ENCODE measurements at regions not wholly inside any gene's neighbourhood (a gene's known extent, or its start where the extent isn't known, plus 50 kb on each side); places are given as distances from the start of the nearest gene placed in this dataset.

DNA sequence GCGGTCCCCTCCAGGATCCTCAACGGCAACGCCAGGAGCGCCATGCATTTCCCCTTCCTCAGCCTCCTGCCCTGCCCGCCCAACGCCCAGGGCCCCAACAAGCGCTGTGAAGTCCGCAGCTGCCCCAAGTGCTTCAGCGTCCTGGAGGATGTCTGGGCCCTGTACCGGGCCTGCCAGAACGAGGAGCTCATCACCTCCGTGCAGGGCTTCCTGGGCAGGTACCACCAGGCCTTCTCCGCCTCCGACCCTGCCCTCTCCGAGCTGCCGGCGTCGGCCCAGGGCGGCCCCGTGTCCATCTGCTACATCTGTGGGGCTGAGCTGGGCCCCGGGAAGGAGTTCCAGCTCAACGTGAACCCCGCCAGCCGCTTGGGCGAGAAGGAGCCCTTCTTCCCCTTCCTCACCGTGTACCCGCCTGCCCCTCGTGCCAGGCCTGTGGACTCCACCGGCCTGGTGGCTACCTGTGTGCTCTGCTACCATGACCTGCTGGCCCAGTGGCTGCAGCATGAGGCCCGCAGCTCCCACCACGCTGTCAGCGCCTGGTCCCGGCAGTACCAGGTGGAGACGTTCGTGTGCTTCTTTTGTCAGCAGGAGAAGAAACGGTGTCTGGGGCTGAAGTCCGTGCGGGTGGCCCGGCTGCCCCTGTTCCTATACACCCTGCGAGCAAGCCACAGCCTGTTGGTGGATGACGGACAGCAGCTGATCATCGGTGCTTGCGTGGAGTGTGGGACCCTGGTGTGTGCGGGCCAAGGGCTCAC, 58.9 kb upstream of the CIBAR2 start:
- in situ Hi-C loops (cut with MboI) = no loop called here
- peak overlapping the region; percentile 87 for H3K4me3 ChIP-seq
- no peaks in the 10 kb centered on the region for H3K36me3 ChIP-seq (ENCODE audit: low read depth)
- peaks cover 60% of the 10 kb centered on the region for H3K79me2 ChIP-seq (ENCODE audit: insufficient read depth)
- TF ChIP-seq EZH2 (IDR thresholded peaks at IDR 0.05; ENCODE audit: insufficient read depth, poor library complexity, severe bottlenecking) = no peak
- TF ChIP-seq EZH2phosphoT487 (IDR thresholded peaks at IDR 0.05; ENCODE audit: insufficient read depth, low read depth) = no peak
- H3K4me1 ChIP-seq (ENCODE audit: insufficient read depth) = peaks cover 29% of the 10 kb centered on the region
- no peak for DNase-seq
- no peaks in the 10 kb centered on the region for H3K27me3 ChIP-seq (replicated peaks; ENCODE audit: insufficient read depth)
- no peaks in the 10 kb centered on the region for H4K20me1 ChIP-seq (ENCODE audit: insufficient read depth)
- H3K4me2 ChIP-seq (ENCODE audit: unreplicated experiment) = peak overlapping the region; percentile 97
- H3K9ac ChIP-seq = peak overlapping the region; percentile 93
- 89 to 90% methylated on average over 38 to 44 of the region's 44 CpGs for WGBS, 2 experiments (ENCODE audit: low coverage in 1 of 2, low lambda C conversion rate in 2 of 2, missing lambda C conversion rate in 2 of 2)
- H3F3A ChIP-seq (ENCODE audit: insufficient read depth) = peaks cover 34% of the 10 kb centered on the region
- H2AFZ ChIP-seq = no peak overlapping the region
- no peaks in the 10 kb centered on the region for H3K9me3 ChIP-seq (ENCODE audit: low read depth)
- H3K9me2 ChIP-seq (ENCODE audit: insufficient read depth) = no peaks in the 10 kb centered on the region
- peak overlapping the region; percentile 98 for H3K27ac ChIP-seq

DNA sequence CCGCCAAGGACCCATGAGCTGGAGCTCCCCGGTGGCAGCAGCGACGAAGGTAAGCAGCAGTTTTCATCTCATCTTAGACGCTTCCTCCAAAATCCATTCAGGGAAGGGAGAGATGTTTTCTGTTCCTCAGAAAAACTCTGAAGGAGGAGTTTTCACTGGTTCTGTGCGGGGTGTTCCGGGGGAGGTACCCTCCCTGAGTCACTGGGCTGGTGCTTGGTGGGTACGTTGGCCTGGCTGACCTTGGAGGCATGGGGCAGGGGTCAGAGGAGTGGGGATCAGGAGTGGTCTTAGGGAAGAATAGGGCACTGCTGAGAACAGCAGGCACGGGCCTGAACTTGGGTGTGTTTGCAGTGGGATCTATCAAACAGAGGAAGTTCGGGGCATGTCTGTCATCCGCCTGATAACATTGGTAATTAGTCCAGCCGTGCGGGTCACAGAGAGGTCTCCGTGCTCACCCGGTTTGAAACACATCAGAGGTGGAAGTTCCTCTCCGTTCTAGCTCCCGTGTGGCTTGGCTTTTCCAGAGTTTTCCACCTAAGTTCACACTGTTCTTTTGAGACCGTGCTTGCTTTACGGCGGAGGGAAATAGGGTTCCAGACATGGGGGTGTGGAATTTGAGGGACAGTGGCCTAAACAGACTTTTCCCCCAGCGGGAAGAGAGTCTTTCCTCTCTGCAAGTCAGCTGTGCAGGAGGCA, 59.6 kb upstream of the CIBAR2 start:
- in situ Hi-C loops (cut with MboI) = no loop called here
- peak overlapping the region; percentile 35; the same call in 1 of the 2 replicates for H2AFZ ChIP-seq
- peak overlapping the region; percentile 93 for H3K9ac ChIP-seq
- H3K4me1 ChIP-seq (ENCODE audit: insufficient read depth) = peaks cover 36% of the 10 kb centered on the region
- no peak for DNase-seq
- H3K79me2 ChIP-seq (ENCODE audit: insufficient read depth) = peaks cover 67% of the 10 kb centered on the region
- WGBS, 2 experiments (ENCODE audit: low coverage in 1 of 2, low lambda C conversion rate in 2 of 2, missing lambda C conversion rate in 2 of 2) = 17% methylated on average over 21 of the region's 21 CpGs
- no peaks in the 10 kb centered on the region for H3K9me2 ChIP-seq (ENCODE audit: insufficient read depth)
- H3K36me3 ChIP-seq (ENCODE audit: low read depth) = no peaks in the 10 kb centered on the region
- H3K9me3 ChIP-seq (ENCODE audit: low read depth) = no peaks in the 10 kb centered on the region
- peak overlapping the region; percentile 87 for H3K4me3 ChIP-seq
- H4K20me1 ChIP-seq (ENCODE audit: insufficient read depth) = no peaks in the 10 kb centered on the region
- peaks cover 34% of the 10 kb centered on the region for H3F3A ChIP-seq (ENCODE audit: insufficient read depth)
- TF ChIP-seq EZH2 (IDR thresholded peaks at IDR 0.05; ENCODE audit: insufficient read depth, poor library complexity, severe bottlenecking) (no peak), EZH2phosphoT487 (IDR thresholded peaks at IDR 0.05; ENCODE audit: insufficient read depth, low read depth) (no peak)
- H3K4me2 ChIP-seq (ENCODE audit: unreplicated experiment) = peak overlapping the region; percentile 97
- H3K27ac ChIP-seq = peak overlapping the region; percentile 98
- H3K27me3 ChIP-seq (replicated peaks; ENCODE audit: insufficient read depth) = no peaks in the 10 kb centered on the region

DNA sequence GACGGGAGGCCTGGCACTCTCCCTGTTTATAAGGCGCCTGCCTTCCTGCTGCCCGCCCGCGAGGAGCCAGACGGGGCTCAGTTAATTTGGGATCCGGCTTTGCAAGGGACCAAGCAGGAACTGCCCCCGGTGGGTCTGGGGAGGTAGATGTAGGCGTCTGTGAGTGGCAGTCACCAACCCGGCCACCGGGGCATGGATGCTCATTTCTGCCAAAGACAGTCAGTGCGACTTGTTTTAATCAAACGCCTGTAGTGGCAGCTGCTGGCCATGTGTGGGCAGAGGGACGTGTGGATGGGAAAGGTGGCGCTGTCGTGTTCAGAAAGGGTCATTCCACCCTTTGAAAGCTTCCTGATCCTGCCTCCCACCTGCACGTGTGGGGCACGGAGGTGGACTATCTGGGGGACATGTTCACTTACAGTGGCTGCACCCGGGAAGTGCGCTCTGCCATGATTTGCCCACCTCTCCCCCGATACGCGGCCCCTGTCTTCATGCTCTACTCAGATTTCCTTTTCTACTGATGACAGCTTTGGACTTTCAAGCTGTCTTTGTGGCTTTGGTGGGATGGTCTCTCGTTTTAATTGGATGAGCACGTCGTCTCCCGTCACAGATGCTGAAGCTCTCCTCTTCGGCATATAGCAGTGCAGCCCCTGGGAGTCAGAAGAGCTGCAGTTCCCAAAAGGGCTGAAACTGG, 60.3 kb upstream of the CIBAR2 start:
- Histone ChIP-seq H3K9me3 (ENCODE audit: low read depth) (no peaks in the 10 kb centered on the region), H3K27ac (peak overlapping the region; percentile 98), H3K4me3 (peak overlapping the region; percentile 87), H3K79me2 (ENCODE audit: insufficient read depth) (peaks cover 74% of the 10 kb centered on the region), H3K9ac (peak overlapping the region; percentile 93), H3K9me2 (ENCODE audit: insufficient read depth) (no peaks in the 10 kb centered on the region), H3K4me1 (ENCODE audit: insufficient read depth) (peaks cover 39% of the 10 kb centered on the region), H3K36me3 (ENCODE audit: low read depth) (no peaks in the 10 kb centered on the region), H3K4me2 (ENCODE audit: unreplicated experiment) (peak overlapping the region; percentile 97), H4K20me1 (ENCODE audit: insufficient read depth) (no peaks in the 10 kb centered on the region), H2AFZ (peak overlapping the region; percentile 35; the same call in 1 of the 2 replicates), H3K27me3 (replicated peaks; ENCODE audit: insufficient read depth) (no peaks in the 10 kb centered on the region), H3F3A (ENCODE audit: insufficient read depth) (peaks cover 34% of the 10 kb centered on the region)
- 5% methylated on average over 28 of the region's 28 CpGs for WGBS, 2 experiments (ENCODE audit: low coverage in 1 of 2, low lambda C conversion rate in 2 of 2, missing lambda C conversion rate in 2 of 2)
- in situ Hi-C loops (cut with MboI) = no loop called here
- DNase-seq = peak; percentile 74
- TF ChIP-seq EZH2phosphoT487 (IDR thresholded peaks at IDR 0.05; ENCODE audit: insufficient read depth, low read depth) = no peak
- TF ChIP-seq EZH2 (IDR thresholded peaks at IDR 0.05; ENCODE audit: insufficient read depth, poor library complexity, severe bottlenecking) = no peak

DNA sequence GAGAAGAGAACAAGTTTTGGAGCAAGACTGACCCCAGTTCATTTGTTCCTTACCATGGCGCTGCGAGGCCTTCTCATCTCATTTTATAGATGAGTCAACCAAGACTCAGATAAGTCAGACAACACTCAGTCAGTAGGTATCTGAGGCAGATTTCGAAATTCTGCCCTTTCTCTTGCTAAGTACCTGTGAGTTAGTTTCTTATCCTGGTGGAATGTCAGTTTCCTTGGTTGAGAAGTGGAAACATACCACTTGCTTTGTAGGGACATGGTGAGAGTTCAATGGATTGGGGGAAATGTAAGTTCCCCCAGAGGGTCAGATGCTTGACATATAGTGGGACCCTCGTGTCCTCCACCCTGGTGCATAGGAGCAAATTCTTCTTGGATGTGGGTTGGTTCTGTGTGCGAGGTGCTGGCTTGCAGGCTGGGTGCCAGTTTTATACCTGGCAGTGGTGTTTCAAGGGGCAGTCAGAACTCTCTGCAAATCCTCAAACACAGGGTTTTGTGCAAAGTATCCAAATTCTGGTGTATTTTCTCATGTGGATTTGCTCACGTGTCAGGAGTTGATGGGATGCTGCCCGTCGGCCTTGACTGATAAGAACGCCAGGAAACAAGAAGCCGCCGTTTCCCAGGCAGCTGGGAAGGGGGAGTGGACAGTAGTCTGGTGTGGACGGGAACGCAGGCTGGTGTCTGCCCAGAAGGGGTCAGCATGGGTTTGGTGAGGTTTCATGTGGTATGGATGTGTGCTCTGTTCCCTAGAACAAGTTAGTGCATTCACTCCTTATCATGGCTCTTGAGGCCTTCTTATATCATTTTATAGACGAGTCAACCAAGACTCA, 61.1 kb upstream of the CIBAR2 start:
- H2AFZ ChIP-seq = no peak overlapping the region
- peak overlapping the region; percentile 97 for H3K4me2 ChIP-seq (ENCODE audit: unreplicated experiment)
- DNase-seq = peak; percentile 98
- no peaks in the 10 kb centered on the region for H3K36me3 ChIP-seq (ENCODE audit: low read depth)
- 56 to 58% methylated on average over 14 of the region's 14 CpGs for WGBS, 2 experiments (ENCODE audit: low coverage in 1 of 2, low lambda C conversion rate in 2 of 2, missing lambda C conversion rate in 2 of 2)
- H3K79me2 ChIP-seq (ENCODE audit: insufficient read depth) = peaks cover 82% of the 10 kb centered on the region
- peaks cover 34% of the 10 kb centered on the region for H3F3A ChIP-seq (ENCODE audit: insufficient read depth)
- H3K4me3 ChIP-seq = peak overlapping the region; percentile 87
- peak overlapping the region; percentile 98 for H3K27ac ChIP-seq
- H4K20me1 ChIP-seq (ENCODE audit: insufficient read depth) = no peaks in the 10 kb centered on the region
- no peaks in the 10 kb centered on the region for H3K9me3 ChIP-seq (ENCODE audit: low read depth)
- no peaks in the 10 kb centered on the region for H3K27me3 ChIP-seq (replicated peaks; ENCODE audit: insufficient read depth)
- in situ Hi-C loops (cut with MboI) = no loop called here
- peaks cover 39% of the 10 kb centered on the region for H3K4me1 ChIP-seq (ENCODE audit: insufficient read depth)
- no peak for TF ChIP-seq EZH2phosphoT487 (IDR thresholded peaks at IDR 0.05; ENCODE audit: insufficient read depth, low read depth)
- TF ChIP-seq EZH2 (IDR thresholded peaks at IDR 0.05; ENCODE audit: insufficient read depth, poor library complexity, severe bottlenecking) = no peak
- H3K9ac ChIP-seq = peak overlapping the region; percentile 93
- no peaks in the 10 kb centered on the region for H3K9me2 ChIP-seq (ENCODE audit: insufficient read depth)
